ENCODE measurements at regions not wholly inside any gene's neighbourhood (a gene's known extent, or its start where the extent isn't known, plus 50 kb on each side); places are given as distances from the start of the nearest gene placed in this dataset.

DNA sequence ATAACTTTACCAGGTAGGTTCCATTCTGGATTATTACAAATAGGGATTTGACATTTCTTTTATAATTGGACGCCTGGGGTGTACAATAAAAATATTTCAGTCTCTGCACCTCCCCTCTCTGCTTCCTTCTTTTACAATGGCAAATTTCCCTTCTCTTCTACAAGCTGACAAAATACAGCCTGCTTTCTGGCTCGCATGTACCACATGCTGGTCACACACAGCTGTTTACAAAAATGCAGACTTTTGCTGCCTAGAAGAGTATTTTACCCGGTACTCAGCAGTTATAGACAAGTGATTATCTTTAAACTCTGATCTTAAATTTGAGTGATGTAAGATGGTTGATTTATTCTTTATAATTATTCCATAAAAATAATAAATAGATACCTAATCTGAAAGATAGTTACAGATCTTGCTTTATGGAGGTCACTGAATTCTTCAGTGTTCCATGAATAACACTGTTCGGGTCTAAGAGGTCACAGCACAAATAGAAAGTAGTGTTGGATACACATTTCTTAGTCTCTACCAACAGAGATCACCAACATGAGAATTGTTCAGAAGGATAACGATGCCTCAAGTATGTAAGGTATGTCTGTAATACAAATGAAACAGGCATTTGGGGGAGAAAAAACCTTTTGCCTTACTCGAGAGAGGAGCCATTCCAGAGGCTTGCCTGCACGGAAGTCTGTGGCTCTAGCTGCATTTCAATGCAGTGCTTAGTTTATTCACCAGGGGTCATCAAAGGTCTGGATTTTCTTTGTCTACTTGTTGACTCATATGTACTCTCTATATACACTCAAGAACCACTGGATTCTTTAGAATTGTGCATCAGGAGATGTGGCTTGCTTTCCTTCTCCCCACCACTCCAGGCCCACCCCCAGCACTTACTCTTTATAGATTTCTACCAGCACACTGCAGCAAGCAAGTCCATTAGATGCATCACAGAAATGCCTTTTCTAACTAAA, 206.6 kb upstream of the RFX3 start:
- peak; percentile 67 for DNase-seq (ENCODE audit: low spot score)

DNA sequence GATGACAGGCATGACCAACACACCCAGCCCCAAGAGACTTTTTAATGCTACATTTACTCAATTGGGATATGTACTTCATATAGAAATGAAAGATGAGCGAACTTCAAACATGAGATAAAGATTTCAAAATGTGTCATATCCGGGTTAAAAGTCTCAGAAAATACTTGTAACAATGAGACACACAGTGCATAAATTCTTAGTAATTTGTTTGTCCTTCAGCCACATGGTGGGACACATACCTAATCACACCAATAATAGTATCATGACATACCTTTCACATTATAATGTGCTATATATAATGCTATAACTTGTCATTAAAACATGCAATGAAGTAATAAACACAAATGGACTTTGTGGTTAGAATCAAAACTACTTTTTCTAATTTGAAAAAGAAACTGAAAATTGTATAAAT, 204.7 kb upstream of the RFX3 start:
- no peak for DNase-seq (ENCODE audit: low spot score)

DNA sequence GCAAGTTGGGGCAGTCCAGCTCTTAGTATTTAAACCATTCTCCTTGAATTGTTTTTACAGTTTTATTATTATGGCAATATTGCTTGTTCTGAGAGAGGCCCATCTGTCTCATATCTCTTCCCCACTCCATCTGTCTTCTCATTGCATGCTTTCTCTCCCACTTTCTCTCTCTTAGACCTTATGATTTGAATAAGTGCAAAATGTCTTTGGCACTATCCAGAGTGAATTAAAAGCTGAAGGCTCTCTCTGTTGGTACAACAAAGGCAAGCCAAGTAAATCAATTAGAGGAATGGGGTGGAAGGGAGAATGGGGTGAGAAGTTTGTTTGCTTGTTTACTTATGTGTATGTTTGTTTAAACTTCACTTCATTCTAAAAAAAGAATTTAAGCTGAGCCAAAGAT, 195.3 kb upstream of the RFX3 start:
- DNase-seq (ENCODE audit: low spot score): no peak

DNA sequence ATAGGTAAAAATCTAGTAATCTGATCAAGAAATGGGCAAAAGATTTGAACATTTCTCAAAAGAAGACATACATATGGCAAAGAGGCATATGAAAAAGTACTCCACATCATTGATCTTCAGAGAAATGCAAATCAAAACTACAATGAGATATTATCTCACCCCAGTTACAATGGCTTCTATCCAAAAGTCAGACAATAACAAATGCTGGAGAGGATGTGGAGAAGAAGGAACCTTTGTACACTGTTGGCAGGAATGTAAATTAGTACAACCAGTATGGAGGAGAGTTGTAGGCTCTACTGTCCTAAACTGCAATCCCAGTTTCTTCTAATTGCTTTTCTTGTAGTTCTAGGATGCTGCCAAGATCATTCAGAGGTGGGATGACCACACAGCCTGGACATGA, 193.5 kb upstream of the RFX3 start:
- no peak for DNase-seq (ENCODE audit: low spot score)

DNA sequence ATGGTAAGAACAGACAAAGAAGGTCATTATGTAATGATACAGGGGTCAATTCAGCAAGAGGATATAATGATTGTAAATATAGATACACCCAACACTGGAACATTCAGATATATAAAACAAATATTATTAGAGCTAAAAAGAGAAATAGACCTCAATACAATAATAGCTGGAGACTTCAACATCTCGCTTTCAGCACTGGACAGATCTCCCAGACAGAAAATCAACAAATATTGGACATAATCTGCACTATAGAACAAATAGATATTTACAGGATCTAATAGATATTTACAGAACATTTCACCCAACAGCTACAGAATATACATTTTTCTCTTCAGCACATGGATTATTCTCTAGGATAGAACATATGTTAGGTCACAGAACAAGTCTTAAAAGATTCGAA, 190.6 kb upstream of the RFX3 start:
- DNase-seq (ENCODE audit: low spot score): no peak

DNA sequence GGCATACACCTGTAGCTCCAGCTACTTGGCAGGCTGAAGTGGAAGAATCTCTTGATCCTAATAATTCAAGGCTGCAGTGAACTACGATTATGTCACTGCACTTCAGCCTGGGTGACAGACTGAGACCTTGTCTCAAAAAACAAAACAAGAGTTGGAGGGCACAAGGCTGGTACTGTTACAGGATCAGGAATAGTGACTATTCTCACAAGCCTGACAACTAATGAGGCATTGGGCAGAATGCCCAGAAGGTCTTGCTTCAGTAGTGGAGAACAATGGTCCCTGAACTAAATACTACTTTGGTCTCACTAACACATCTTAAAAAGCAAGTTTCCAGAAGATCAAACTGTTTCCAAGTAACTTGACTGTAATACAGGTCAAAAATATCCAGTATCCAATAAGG, 182.9 kb upstream of the RFX3 start:
- DNase-seq (ENCODE audit: low spot score): peak; percentile 16

DNA sequence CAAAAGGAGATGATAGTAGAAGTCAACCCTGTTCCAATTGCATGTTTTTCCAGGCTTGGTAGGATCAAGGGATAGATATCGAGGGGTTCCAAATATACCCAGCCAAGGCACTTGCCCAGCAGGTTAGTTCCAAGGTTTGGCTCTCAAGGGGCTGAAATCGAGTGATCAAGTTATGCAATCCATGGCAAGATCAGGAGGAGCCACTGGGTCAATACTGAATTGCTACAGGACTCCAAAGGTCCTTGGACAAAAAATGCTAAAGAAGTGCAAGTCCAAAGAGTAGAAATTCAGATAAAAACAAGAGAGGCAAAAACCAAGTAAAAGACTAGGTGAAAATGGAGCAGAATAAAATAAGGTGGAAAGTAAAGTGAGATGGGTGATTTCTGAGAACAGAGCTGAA, 179.1 kb upstream of the RFX3 start:
- no peak for DNase-seq (ENCODE audit: low spot score)

GRCh38 chr9:3700772-3701171, 175.0 kb upstream of the RFX3 start:
- DNase-seq (ENCODE audit: low spot score): no peak

GRCh38 chr9:3699883-3700282, 174.1 kb upstream of the RFX3 start:
- no peak for DNase-seq (ENCODE audit: low spot score)

GRCh38 chr9:3698531-3698930, 172.7 kb upstream of the RFX3 start:
- no peak for DNase-seq (ENCODE audit: low spot score)

DNA sequence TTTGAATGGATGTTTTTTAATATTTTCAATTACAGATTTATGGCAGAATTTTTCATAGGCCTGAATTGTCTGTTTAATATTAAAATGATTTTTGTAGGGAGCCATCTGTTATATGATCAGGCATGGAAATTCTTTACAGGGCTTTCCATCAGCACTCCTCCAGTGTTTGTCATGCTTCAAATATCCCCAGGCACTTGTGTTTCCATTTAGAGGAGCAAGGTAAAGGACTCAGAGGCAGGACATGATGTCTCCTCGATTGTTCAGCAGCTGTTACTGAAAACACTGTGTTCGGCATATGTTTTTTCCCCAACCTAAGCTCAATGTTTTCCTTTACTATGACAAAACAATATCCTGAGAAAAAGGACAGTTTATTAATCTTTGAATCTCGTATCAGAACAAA, 172.3 kb upstream of the RFX3 start:
- no peak for DNase-seq (ENCODE audit: low spot score)

DNA sequence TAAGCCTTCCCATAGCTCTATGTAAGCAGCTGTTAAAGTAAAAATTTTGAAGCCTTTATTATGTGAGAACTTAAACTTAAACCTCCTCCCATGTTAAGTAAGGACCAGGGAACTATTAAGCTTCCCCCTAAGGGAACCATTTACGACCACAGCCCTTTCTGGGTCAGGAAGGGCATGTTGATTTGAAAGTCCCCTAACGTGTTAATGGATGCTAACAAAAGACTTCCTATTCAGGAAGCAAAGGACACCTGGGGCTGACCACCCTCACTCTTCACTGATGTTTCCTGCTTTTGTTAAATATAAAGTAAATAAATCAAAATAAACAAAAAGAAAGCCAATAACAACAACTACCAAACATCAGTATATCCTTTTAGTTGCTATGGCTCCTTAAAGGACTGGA, 170.6 kb upstream of the RFX3 start:
- no peak for DNase-seq (ENCODE audit: low spot score)

- no peak for DNase-seq (ENCODE audit: low spot score)
These were observed 166.8 kb upstream of the RFX3 start for GRCh38 chr9:3692606-3693005.

- DNase-seq (ENCODE audit: low spot score): no peak
These were observed 163.8 kb upstream of the RFX3 start for GRCh38 chr9:3689555-3689954.

- no peak for DNase-seq (ENCODE audit: low spot score)
These were observed 161.3 kb upstream of the RFX3 start for GRCh38 chr9:3687145-3687544.

GRCh38 chr9:3682186-3682585, 156.4 kb upstream of the RFX3 start:
- no peak for DNase-seq (ENCODE audit: low spot score)

DNA sequence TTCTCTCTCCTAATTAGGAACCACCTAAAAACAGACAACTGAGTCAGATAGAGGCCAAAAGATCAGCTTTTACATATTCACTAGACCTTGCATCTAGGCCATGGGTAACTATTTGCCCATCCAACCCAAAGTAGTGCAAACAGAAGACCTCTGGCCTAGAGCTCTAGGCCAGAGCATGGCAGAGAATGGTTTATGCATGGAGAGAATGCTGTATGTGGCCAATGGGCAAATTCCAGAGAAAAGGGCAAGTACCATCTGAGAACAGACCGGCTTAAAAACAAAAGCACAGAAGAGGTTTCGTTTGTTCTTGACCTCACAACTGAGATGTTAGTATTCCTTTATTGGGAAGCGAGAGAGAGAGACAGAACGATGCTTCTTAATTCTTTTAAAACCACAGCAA, 151.7 kb upstream of the RFX3 start:
- DNase-seq (ENCODE audit: low spot score): no peak

- DNase-seq (ENCODE audit: low spot score): no peak
These were observed 151.0 kb upstream of the RFX3 start for GRCh38 chr9:3676766-3677165.

- DNase-seq (ENCODE audit: low spot score): no peak
These were observed 150.1 kb upstream of the RFX3 start for GRCh38 chr9:3675946-3676345.

DNA sequence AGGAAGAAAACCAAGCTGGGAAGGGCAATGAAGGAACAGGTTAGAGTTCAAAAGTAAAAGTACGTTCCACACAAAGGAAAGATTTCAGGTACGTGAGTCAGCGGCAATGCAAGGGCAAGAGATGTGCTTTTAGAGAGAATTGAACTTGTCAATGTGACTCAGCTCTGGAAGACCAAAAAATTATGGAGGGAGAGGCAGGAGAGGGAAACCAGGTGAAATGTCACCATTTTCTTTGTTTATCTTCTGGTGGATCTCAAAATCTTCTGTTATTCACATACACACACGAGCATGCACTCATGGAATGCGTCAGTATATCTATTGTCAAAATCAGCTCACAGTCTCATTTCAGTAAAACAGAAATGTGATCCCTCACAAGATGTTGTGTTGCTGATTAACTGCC, 148.8 kb upstream of the RFX3 start:
- DNase-seq (ENCODE audit: low spot score): no peak

DNA sequence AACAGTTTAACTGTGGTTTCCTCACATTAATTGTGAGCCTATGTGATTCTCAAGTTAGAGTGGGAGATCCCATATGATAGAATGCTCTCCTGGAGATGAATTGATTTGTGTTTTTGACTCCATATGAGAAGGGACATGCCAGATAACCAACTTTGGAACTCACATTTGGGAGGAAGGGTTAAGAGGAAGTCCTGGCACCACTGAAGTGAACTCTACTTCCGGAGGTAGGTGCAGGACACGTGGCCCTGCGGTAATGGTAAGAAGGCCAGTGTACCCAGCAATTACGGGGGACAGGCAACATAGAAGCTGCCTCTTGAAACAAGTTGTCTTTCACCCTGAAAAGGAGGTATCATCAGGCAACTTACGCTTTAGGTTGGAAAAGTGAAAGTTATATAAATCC, 146.6 kb upstream of the RFX3 start:
- DNase-seq (ENCODE audit: low spot score): no peak

DNA sequence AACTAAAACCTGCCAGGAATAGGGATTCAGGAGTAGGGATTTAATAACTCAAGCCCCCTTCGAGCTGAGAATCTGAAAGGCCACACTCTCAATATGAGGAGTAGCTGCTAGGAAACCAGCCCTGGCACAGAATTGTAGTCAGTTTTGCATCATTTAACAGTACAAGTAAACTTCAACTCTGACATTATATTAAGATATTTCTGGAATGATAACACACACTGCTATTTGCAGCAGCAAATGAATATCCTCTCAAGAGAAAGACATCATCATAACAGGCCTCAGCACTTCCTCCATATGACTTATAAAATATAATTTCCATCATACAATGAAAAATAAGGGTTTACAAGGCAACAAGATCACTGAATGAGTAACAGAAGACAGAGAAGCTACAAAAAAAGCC, 138.2 kb upstream of the RFX3 start:
- no peak for DNase-seq (ENCODE audit: low spot score)

GRCh38 chr9:3662671-3663070, 136.9 kb upstream of the RFX3 start:
- no peak for DNase-seq (ENCODE audit: low spot score)

- DNase-seq (ENCODE audit: low spot score): no peak
These were observed 135.1 kb upstream of the RFX3 start for GRCh38 chr9:3660936-3661335.
